ENCODE measurements at regions not wholly inside any gene's neighbourhood (a gene's known extent, or its start where the extent isn't known, plus 50 kb on each side); places are given as distances from the start of the nearest gene placed in this dataset.

DNA sequence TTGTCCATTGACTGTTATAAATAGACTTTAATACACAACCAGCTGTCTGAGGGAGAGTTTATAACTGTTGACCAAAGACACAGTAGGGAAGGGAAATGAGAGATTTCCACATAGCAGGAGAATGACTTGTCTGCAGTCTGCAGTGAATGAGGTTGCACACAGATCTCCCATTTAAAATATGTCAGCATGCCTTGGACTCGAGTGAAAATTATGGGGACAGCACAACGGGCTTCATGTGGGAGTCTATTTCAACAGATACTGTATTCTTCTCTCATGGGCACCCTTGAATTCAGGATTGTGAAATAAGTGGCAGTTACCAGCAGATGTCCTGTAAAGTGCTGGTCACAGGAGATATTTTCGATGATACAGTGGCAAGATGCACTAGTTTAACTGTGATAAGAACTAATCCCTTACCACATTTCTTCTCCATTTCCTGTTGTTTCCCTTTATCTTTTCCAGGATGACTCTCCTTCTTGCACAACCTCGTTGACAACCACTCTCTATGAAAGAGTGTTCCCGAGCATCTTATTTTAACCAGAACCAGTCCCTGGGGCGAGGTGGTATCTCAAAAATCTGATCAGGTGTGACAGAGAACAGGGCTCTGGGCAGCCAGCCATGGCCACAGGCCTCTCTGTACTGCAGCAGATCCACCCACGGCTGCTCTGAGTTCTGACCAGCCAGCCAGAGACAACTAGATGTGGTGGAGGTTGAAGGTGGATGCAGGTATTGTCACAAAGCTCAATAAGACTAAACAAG lies 51.5 kb upstream of the MAP3K1 start (continued):
- TF ChIP-seq, protein P1, sequence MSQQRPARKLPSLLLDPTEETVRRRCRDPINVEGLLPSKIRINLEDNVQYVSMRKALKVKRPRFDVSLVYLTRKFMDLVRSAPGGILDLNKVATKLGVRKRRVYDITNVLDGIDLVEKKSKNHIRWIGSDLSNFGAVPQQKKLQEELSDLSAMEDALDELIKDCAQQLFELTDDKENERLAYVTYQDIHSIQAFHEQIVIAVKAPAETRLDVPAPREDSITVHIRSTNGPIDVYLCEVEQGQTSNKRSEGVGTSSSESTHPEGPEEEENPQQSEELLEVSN (IDR thresholded peaks at IDR 0.05; ENCODE audit: borderline replicate concordance in 1 of 2, extremely low read depth in 1 of 2, insufficient read depth in 1 of 2, insufficient read length in 1 of 2, low read depth in 1 of 2, low read length in 1 of 2, poor library complexity in 1 of 2, severe bottlenecking in 1 of 2) = no peak
- no peak for TF ChIP-seq ARHGAP35 (IDR thresholded peaks at IDR 0.05; ENCODE audit: partially characterized antibody)
- TF ChIP-seq MITF (IDR thresholded peaks at IDR 0.05) = no peak
- TF ChIP-seq SFPQ (IDR thresholded peaks at IDR 0.05; ENCODE audit: low read depth, low read length) = no peak
- TF ChIP-seq U2AF2 (optimal IDR thresholded peaks at IDR 0.05; ENCODE audit: low read depth, low read length) = no peak
- no peak for TF ChIP-seq BRD9 (IDR thresholded peaks at IDR 0.05; ENCODE audit: low read depth, partially characterized antibody)
- TF ChIP-seq, protein P2, sequence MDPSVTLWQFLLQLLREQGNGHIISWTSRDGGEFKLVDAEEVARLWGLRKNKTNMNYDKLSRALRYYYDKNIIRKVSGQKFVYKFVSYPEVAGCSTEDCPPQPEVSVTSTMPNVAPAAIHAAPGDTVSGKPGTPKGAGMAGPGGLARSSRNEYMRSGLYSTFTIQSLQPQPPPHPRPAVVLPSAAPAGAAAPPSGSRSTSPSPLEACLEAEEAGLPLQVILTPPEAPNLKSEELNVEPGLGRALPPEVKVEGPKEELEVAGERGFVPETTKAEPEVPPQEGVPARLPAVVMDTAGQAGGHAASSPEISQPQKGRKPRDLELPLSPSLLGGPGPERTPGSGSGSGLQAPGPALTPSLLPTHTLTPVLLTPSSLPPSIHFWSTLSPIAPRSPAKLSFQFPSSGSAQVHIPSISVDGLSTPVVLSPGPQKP (CRISPR knock-in tag; IDR thresholded peaks at IDR 0.05) = no peak
- TF ChIP-seq, protein P3, sequence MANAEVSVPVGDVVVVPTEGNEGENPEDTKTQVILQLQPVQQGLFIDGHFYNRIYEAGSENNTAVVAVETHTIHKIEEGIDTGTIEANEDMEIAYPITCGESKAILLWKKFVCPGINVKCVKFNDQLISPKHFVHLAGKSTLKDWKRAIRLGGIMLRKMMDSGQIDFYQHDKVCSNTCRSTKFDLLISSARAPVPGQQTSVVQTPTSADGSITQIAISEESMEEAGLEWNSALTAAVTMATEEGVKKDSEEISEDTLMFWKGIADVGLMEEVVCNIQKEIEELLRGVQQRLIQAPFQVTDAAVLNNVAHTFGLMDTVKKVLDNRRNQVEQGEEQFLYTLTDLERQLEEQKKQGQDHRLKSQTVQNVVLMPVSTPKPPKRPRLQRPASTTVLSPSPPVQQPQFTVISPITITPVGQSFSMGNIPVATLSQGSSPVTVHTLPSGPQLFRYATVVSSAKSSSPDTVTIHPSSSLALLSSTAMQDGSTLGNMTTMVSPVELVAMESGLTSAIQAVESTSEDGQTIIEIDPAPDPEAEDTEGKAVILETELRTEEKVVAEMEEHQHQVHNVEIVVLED (CRISPR knock-in tag; IDR thresholded peaks at IDR 0.05) = no peak
- no peak for TF ChIP-seq KAT2B (IDR thresholded peaks at IDR 0.05; ENCODE audit: low read depth, low read length)
- no peak for TF ChIP-seq POLR2AphosphoS2 (IDR thresholded peaks at IDR 0.05; ENCODE audit: low read length)
- no peak for TF ChIP-seq NR3C1 (CRISPR knock-in tag; IDR thresholded peaks at IDR 0.05)
- no peak for TF ChIP-seq HNRNPLL (IDR thresholded peaks at IDR 0.05; ENCODE audit: low read depth, low read length, poor library complexity, severe bottlenecking)
- no peak for TF ChIP-seq ZBTB17 (CRISPR knock-in tag; IDR thresholded peaks at IDR 0.05)
- TF ChIP-seq GATAD2A (IDR thresholded peaks at IDR 0.05) = no peak
- TF ChIP-seq PRPF4 (IDR thresholded peaks at IDR 0.05; ENCODE audit: insufficient read depth, low read depth, low read length, poor library complexity, severe bottlenecking) = no peak
- no peak for TF ChIP-seq MTF1 (CRISPR knock-in tag; IDR thresholded peaks at IDR 0.05; ENCODE audit: borderline replicate concordance)
- no peak for TF ChIP-seq FOXK2 (conservative IDR thresholded peaks at IDR 0.05 in 1 of 2, IDR thresholded peaks at IDR 0.05 in 1 of 2; ENCODE audit: low read depth in 2 of 2)
- peak; percentile 11; the same call in 1 of the 2 replicates for TF ChIP-seq CXXC5 (CRISPR knock-in tag; IDR thresholded peaks at IDR 0.05)

Data from K562 (cell line).